Astrocyte (in vitro differentiated cells and primary cell): ENCODE measurements at regions not wholly inside any gene's neighbourhood (a gene's known extent, or its start where the extent isn't known, plus 50 kb on each side); places are given as distances from the start of the nearest gene placed in this dataset.
"Not testable (repeated sequence)": the region's sequence is repeated elsewhere in the genome, so short reads cannot be mapped to it uniquely, and the experiment has no call there.

Source experiments
- DNase-seq: peaks from one replicate; pipeline ENCODE4 v3.0.0-alpha.2; 2010; ENCODE audit warnings: low read depth
- FAIRE-seq: peaks from 2 replicates; lab custom pipeline; 2011; peaks lifted over from hg19 to GRCh38; lab: Jason Lieb, UNC
- H2AFZ ChIP-seq: 2 replicates; pipeline ENCODE4 v1.6.0; 2012; ENCODE audit warnings: low read depth, low read length, inconsistent platforms
- H3K27ac ChIP-seq: 2 replicates; pipeline ENCODE4 v1.5.1; 2011; ENCODE audit warnings: low read depth, low read length, inconsistent platforms
- H3K27me3 ChIP-seq: 2 replicates; pipeline ENCODE4 v1.6.0; 2011; ENCODE audit warnings: low read length, inconsistent platforms; ENCODE audit not compliant: insufficient read depth
- H3K36me3 ChIP-seq: 2 replicates; pipeline ENCODE4 v1.5.1; 2011; ENCODE audit warnings: low read length, inconsistent platforms; ENCODE audit not compliant: insufficient read depth
- H3K4me1 ChIP-seq: 2 replicates; pipeline ENCODE4 v1.5.1; 2011; ENCODE audit warnings: low read length, inconsistent platforms; ENCODE audit not compliant: insufficient read depth
- H3K4me2 ChIP-seq: 2 replicates; pipeline ENCODE4 v1.6.0; 2012; ENCODE audit warnings: low read length, inconsistent platforms
- H3K4me3 ChIP-seq: 2 replicates; pipeline ENCODE4 v1.5.1; 2011; ENCODE audit warnings: low read depth, mild to moderate bottlenecking, low read length, inconsistent platforms; ENCODE audit not compliant: insufficient read depth
- H3K79me2 ChIP-seq: 2 replicates; pipeline ENCODE4 v1.6.0; 2012; ENCODE audit warnings: mild to moderate bottlenecking, low read length, inconsistent platforms; ENCODE audit not compliant: insufficient read depth
- H3K9ac ChIP-seq: 2 replicates; pipeline ENCODE4 v1.6.0; 2012; ENCODE audit warnings: mild to moderate bottlenecking, low read length, inconsistent platforms
- H3K9me3 ChIP-seq: 2 replicates; pipeline ENCODE4 v1.5.1; 2012; ENCODE audit warnings: low read depth, mild to moderate bottlenecking, low read length, inconsistent platforms; ENCODE audit not compliant: insufficient read depth
- H4K20me1 ChIP-seq: 2 replicates; pipeline ENCODE4 v1.6.0; 2012; ENCODE audit warnings: low read length, inconsistent platforms; ENCODE audit not compliant: insufficient read depth
- H3K27ac Mint-ChIP-seq: one replicate; pipeline ENCODE4 v1.8.0; 2021; ENCODE audit warnings: mild to moderate bottlenecking, mixed read lengths; ENCODE audit not compliant: unreplicated experiment
- H3K27me3 Mint-ChIP-seq: one replicate; pipeline ENCODE4 v1.8.0; 2021; ENCODE audit warnings: low read depth, mixed read lengths; ENCODE audit not compliant: unreplicated experiment
- H3K36me3 Mint-ChIP-seq: one replicate; pipeline ENCODE4 v1.8.0; 2021; ENCODE audit warnings: low read depth, mixed read lengths; ENCODE audit not compliant: unreplicated experiment
- H3K4me1 Mint-ChIP-seq: one replicate; pipeline ENCODE4 v1.8.0; 2021; ENCODE audit warnings: low read depth, mixed read lengths; ENCODE audit not compliant: unreplicated experiment
- H3K4me3 Mint-ChIP-seq: one replicate; pipeline ENCODE4 v1.8.0; 2021; ENCODE audit warnings: mild to moderate bottlenecking, moderate library complexity, mixed read lengths; ENCODE audit not compliant: unreplicated experiment
- H3K9me3 Mint-ChIP-seq: one replicate; pipeline ENCODE4 v1.8.0; 2021; ENCODE audit warnings: mild to moderate bottlenecking, mixed read lengths; ENCODE audit not compliant: unreplicated experiment
- EZH2 ChIP-seq: IDR thresholded peaks from 2 replicates; pipeline ENCODE4 v1.6.1; 2012; ENCODE audit warnings: mild to moderate bottlenecking, low read length, inconsistent platforms; ENCODE audit not compliant: insufficient read depth
- TF ChIP-seq, protein P1 (sequence below): IDR thresholded peaks from 2 replicates; pipeline ENCODE4 v1.5.1; 2011; ENCODE audit warnings: low read depth, mild to moderate bottlenecking, inconsistent platforms, low read length, moderate library complexity; ENCODE audit not compliant: insufficient read depth

DNA sequence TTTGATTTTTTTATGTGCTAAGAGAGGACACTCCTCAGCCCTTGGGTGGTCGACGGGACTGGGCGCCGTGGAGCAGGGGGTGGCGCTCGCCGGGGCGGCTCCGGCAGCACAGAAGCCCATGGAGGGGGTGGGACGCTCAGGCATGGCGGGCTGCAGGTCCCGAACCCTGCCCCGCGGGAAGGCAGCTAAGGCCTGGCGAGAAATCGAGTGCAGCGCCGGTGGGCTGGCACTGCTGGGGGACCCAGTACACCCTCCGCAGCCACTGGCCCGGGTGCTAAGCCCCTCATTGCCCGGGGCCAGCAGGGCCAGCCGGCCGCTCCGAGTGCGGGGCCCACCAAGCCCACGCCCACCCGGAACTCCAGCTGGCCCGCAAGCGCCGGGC is 669.7 kb upstream of the CTNND2 start:
- H3K4me2 ChIP-seq, H3K4me1 Mint-ChIP-seq, H3K27me3 ChIP-seq, H3K9ac ChIP-seq, H3K36me3 ChIP-seq, FAIRE-seq, DNase-seq, H3K36me3 Mint-ChIP-seq, H3K27ac Mint-ChIP-seq, H3K9me3 ChIP-seq, H3K27me3 Mint-ChIP-seq, H3K27ac ChIP-seq, H4K20me1 ChIP-seq, H3K79me2 ChIP-seq, H2AFZ ChIP-seq, H3K4me1 ChIP-seq, H3K4me3 ChIP-seq, H3K9me3 Mint-ChIP-seq: not testable (repeated sequence)
- peak overlapping the region; percentile 87 for H3K4me3 Mint-ChIP-seq

DNA sequence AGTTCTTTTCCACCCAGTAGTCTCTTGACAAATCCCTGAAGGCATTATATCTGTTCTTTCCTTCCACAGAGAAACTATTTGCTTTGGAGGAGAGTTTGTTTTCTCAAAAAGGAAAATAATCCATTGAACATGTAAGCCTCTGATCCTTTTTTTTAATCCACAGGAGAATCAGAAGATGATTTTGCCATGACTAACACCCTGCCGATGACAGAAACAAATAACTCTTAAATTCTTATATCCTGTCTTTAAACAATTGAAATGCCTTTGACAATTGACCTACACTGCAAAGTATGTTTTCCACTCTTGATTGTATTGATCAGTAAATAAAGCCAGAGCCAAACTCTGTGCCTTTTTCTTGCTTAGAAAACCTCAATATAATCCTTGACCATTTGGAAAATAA is 666.4 kb upstream of the CTNND2 start:
- no peak overlapping the region for H2AFZ ChIP-seq
- H3K79me2 ChIP-seq: no peaks in the 10 kb centered on the region
- H3K9ac ChIP-seq: no peak overlapping the region
- DNase-seq (no peak), FAIRE-seq (no peak)
- H3K4me2 ChIP-seq: no peak overlapping the region
- H3K4me1 ChIP-seq: no peaks in the 10 kb centered on the region
- Mint-ChIP-seq H3K9me3 (no peaks in the 10 kb centered on the region), H3K27me3 (no peaks in the 10 kb centered on the region), H3K4me3 (no peak overlapping the region), H3K27ac (no peak overlapping the region), H3K4me1 (peaks cover 10% of the 10 kb centered on the region), H3K36me3 (no peaks in the 10 kb centered on the region)
- no peaks in the 10 kb centered on the region for H3K27me3 ChIP-seq
- H3K36me3 ChIP-seq: no peaks in the 10 kb centered on the region
- H3K4me3 ChIP-seq: no peak overlapping the region
- H3K27ac ChIP-seq: no peak overlapping the region
- H3K9me3 ChIP-seq: no peaks in the 10 kb centered on the region
- TF ChIP-seq EZH2: no peak
- TF ChIP-seq, protein P1, sequence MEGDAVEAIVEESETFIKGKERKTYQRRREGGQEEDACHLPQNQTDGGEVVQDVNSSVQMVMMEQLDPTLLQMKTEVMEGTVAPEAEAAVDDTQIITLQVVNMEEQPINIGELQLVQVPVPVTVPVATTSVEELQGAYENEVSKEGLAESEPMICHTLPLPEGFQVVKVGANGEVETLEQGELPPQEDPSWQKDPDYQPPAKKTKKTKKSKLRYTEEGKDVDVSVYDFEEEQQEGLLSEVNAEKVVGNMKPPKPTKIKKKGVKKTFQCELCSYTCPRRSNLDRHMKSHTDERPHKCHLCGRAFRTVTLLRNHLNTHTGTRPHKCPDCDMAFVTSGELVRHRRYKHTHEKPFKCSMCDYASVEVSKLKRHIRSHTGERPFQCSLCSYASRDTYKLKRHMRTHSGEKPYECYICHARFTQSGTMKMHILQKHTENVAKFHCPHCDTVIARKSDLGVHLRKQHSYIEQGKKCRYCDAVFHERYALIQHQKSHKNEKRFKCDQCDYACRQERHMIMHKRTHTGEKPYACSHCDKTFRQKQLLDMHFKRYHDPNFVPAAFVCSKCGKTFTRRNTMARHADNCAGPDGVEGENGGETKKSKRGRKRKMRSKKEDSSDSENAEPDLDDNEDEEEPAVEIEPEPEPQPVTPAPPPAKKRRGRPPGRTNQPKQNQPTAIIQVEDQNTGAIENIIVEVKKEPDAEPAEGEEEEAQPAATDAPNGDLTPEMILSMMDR: no peak
- no peaks in the 10 kb centered on the region for H4K20me1 ChIP-seq

DNA sequence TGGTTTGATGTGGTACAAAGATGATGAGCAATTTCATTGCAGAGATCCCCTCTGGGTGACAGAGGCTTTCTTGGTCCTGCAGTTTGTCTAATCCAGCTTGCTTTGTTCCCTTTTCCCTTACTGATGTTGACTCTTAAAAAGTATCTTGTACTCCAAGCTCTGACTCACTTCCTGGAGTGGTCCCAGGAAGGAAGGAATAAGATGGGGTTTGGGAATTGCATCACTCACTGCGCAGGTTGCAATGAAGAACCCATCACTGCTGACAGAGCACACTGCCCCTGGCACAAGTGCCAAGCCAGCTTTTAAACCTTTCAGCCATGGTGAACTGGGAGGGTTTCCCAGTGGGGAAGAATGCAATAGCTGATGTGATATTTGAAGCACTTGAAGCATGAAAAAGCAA is 662.2 kb upstream of the CTNND2 start:
- no peaks in the 10 kb centered on the region for H3K36me3 ChIP-seq
- no peak overlapping the region for H3K4me2 ChIP-seq
- TF ChIP-seq EZH2: no peak
- TF ChIP-seq, protein P1: no peak
- peaks cover 2% of the 10 kb centered on the region for H3K9me3 Mint-ChIP-seq
- no peak overlapping the region for H3K27ac Mint-ChIP-seq
- no peaks in the 10 kb centered on the region for H3K27me3 ChIP-seq
- H3K9ac ChIP-seq: no peak overlapping the region
- peak; percentile 29 for DNase-seq
- H3K27ac ChIP-seq: no peak overlapping the region
- FAIRE-seq: no peak
- no peaks in the 10 kb centered on the region for H3K79me2 ChIP-seq
- no peaks in the 10 kb centered on the region for H3K4me1 ChIP-seq
- H2AFZ ChIP-seq: no peak overlapping the region
- H3K4me3 Mint-ChIP-seq: no peak overlapping the region
- H3K27me3 Mint-ChIP-seq: no peaks in the 10 kb centered on the region
- no peaks in the 10 kb centered on the region for H3K9me3 ChIP-seq
- H3K36me3 Mint-ChIP-seq: peaks cover 4% of the 10 kb centered on the region
- H3K4me3 ChIP-seq: no peak overlapping the region
- H3K4me1 Mint-ChIP-seq: peaks cover 8% of the 10 kb centered on the region
- H4K20me1 ChIP-seq: no peaks in the 10 kb centered on the region
